ENCODE measurements at regions not wholly inside any gene's neighbourhood (a gene's known extent, or its start where the extent isn't known, plus 50 kb on each side); places are given as distances from the start of the nearest gene placed in this dataset.
"Not testable (repeated sequence)": the region's sequence is repeated elsewhere in the genome, so short reads cannot be mapped to it uniquely, and the experiment has no call there.

DNA sequence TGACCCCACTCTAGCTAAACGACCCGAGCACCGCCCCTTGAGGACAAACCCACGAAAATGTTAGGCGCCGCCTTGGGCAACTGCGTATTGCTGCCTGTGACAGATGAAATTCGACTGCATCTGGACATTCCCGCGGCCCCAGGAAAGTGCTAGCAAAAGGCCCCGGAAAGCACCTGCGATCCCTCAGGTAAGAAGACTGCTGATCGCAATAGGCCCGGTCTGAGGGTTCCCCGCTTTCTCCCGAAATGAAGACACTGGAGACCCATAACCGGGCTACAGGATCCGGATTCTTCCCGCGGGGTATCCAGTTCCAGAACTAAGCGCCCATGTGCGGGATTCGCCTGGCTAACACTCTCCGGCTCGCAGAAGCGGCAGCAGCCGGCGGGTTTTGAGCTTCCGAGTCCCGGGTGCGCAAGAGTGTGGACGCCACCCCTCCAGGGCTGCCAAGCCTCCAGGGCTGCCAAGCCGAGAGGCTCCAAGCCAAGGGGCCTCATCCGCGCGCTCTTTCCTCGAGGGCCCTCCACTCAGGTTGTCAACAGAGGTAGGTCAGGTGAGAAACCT lies 157.9 kb upstream of the NBPF11 start:
- DNase-seq (ENCODE audit: low spot score) (no peak), ATAC-seq (ENCODE audit: low read depth) (no peak)
- no peaks in the 10 kb centered on the region for H3K36me3 ChIP-seq (ENCODE audit: low read depth)
- peaks cover 6% of the 10 kb centered on the region for H3K9me3 ChIP-seq (ENCODE audit: severe bottlenecking)
- H3K27me3 ChIP-seq (ENCODE audit: insufficient read depth, poor library complexity, severe bottlenecking): no peaks in the 10 kb centered on the region
- H3K4me1 ChIP-seq (ENCODE audit: insufficient read depth, poor library complexity, severe bottlenecking): no peaks in the 10 kb centered on the region
- H3K4me3 ChIP-seq (ENCODE audit: severe bottlenecking): no peak overlapping the region
- no peak for TF ChIP-seq CTCF (IDR thresholded peaks at IDR 0.05; ENCODE audit: poor library complexity, severe bottlenecking)
- H3K27ac ChIP-seq (ENCODE audit: poor library complexity, severe bottlenecking): no peak overlapping the region

- TF ChIP-seq CTCF (IDR thresholded peaks at IDR 0.05; ENCODE audit: poor library complexity, severe bottlenecking): no peak
- Histone ChIP-seq H3K4me1 (ENCODE audit: insufficient read depth, poor library complexity, severe bottlenecking) (no peaks in the 10 kb centered on the region), H3K4me3 (ENCODE audit: severe bottlenecking) (no peak overlapping the region), H3K36me3 (ENCODE audit: low read depth) (no peaks in the 10 kb centered on the region), H3K27me3 (ENCODE audit: insufficient read depth, poor library complexity, severe bottlenecking) (no peaks in the 10 kb centered on the region), H3K9me3 (ENCODE audit: severe bottlenecking) (peaks cover 6% of the 10 kb centered on the region), H3K27ac (ENCODE audit: poor library complexity, severe bottlenecking) (no peak overlapping the region)
- DNase-seq (ENCODE audit: low spot score): no peak
- ATAC-seq (ENCODE audit: low read depth): no peak
These were observed 156.9 kb upstream of the NBPF11 start for GRCh38 chr1:148308832-148309458.

DNA sequence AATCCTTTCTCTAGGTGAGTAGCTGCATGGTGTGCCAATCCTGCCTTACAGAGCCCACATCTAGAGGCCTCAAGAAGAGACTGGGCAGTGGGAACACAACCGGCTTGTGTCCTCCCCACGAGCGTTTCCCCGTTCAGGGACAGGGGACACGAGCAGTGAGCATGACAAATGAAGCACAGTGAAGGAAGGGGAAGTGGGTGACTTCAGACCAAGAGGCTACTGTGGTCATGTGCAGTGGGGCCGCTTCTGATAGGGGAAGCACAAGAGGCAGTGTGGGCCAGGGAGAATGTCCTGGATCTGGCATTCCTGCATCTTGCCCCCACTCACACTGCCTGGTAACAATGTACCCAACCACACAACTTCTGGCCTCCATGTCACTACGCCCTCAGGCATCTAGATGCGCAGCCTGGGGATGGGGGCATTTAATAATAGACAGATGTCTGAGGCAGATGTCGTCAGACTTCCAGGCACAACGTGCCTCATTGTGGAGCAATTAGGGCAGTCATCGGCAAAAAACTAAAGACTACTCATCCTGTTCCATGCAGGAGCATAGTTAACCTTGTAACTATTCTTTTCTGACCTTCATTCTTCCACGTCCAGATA lies 155.6 kb upstream of the NBPF11 start:
- ATAC-seq (ENCODE audit: low read depth) (no peak), DNase-seq (ENCODE audit: low spot score) (no peak)
- H3K9me3 ChIP-seq (ENCODE audit: severe bottlenecking): peaks cover 6% of the 10 kb centered on the region
- no peak for TF ChIP-seq CTCF (IDR thresholded peaks at IDR 0.05; ENCODE audit: poor library complexity, severe bottlenecking)
- no peaks in the 10 kb centered on the region for H3K36me3 ChIP-seq (ENCODE audit: low read depth)
- H3K4me3 ChIP-seq (ENCODE audit: severe bottlenecking): no peak overlapping the region
- no peak overlapping the region for H3K27ac ChIP-seq (ENCODE audit: poor library complexity, severe bottlenecking)
- no peaks in the 10 kb centered on the region for H3K4me1 ChIP-seq (ENCODE audit: insufficient read depth, poor library complexity, severe bottlenecking)
- H3K27me3 ChIP-seq (ENCODE audit: insufficient read depth, poor library complexity, severe bottlenecking): no peaks in the 10 kb centered on the region

GRCh38 chr1:148304935-148305334 lies 152.9 kb upstream of the NBPF11 start:
- not testable (repeated sequence) for H3K27ac ChIP-seq (ENCODE audit: poor library complexity, severe bottlenecking); H3K27me3 ChIP-seq (ENCODE audit: insufficient read depth, poor library complexity, severe bottlenecking); H3K4me3 ChIP-seq (ENCODE audit: severe bottlenecking); DNase-seq (ENCODE audit: low spot score); H3K9me3 ChIP-seq (ENCODE audit: severe bottlenecking); H3K36me3 ChIP-seq (ENCODE audit: low read depth); H3K4me1 ChIP-seq (ENCODE audit: insufficient read depth, poor library complexity, severe bottlenecking); ATAC-seq (ENCODE audit: low read depth)

GRCh38 chr1:148302586-148303364 lies 150.7 kb upstream of the NBPF11 start:
- H3K27me3 ChIP-seq (ENCODE audit: insufficient read depth, poor library complexity, severe bottlenecking); H3K4me1 ChIP-seq (ENCODE audit: insufficient read depth, poor library complexity, severe bottlenecking); H3K9me3 ChIP-seq (ENCODE audit: severe bottlenecking); H3K27ac ChIP-seq (ENCODE audit: poor library complexity, severe bottlenecking); H3K36me3 ChIP-seq (ENCODE audit: low read depth); DNase-seq (ENCODE audit: low spot score): not testable (repeated sequence)
- peak overlapping the region; percentile 28 for H3K4me3 ChIP-seq (ENCODE audit: severe bottlenecking)
- ATAC-seq (ENCODE audit: low read depth): peak; percentile 81

DNA sequence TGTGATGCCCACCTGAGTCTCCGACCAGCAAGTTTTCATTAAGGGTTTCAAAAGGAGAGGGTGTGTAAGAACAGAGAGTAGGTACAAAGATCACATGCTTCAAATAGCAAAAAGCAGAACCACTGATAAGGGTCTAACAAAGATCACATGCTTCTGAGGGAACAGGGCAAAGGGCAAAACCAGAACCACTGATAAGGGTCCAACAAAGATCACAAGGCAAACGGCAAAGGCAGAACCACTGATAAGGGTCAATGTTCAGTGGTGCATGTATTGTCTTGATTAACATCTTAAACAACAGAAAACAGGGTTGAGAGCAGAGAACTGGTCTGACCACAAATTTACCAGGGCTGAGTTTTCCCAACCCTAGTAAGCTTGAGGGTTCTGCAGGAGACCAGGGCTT lies 145.8 kb upstream of the NBPF11 start:
- H3K4me3 ChIP-seq (ENCODE audit: severe bottlenecking); DNase-seq (ENCODE audit: low spot score); H3K36me3 ChIP-seq (ENCODE audit: low read depth); ATAC-seq (ENCODE audit: low read depth); H3K9me3 ChIP-seq (ENCODE audit: severe bottlenecking); H3K4me1 ChIP-seq (ENCODE audit: insufficient read depth, poor library complexity, severe bottlenecking); H3K27ac ChIP-seq (ENCODE audit: poor library complexity, severe bottlenecking); H3K27me3 ChIP-seq (ENCODE audit: insufficient read depth, poor library complexity, severe bottlenecking): not testable (repeated sequence)

Measured in RWPE2 (cell line).